SK-N-SH treated with all-trans-retinoic acid at 6 μM for 48 hours (cell line): ENCODE measurements at regions not wholly inside any gene's neighbourhood (a gene's known extent, or its start where the extent isn't known, plus 50 kb on each side); places are given as distances from the start of the nearest gene placed in this dataset.

Experiments
- ATAC-seq: fragments of 200-7000 bp; cut with Tn5 transposase; 3 replicates; pipeline ENCODE4 v1.9.1; 2020; ENCODE audit warnings: mild to moderate bottlenecking, moderate library complexity
- ARNTL ChIP-seq: fragments of 450-650 bp; formaldehyde crosslinking; IDR thresholded peaks from 2 replicates; pipeline ENCODE4 v1.5.0; 2020; ENCODE audit warnings: low read depth, mild to moderate bottlenecking, moderate library complexity, borderline replicate concordance
- CSDC2 ChIP-seq: fragments of 250-450 bp; sonication (Bioruptor Pico); IDR thresholded peaks from 2 replicates; pipeline ENCODE4 v1.5.0; 2020; ENCODE audit warnings: mild to moderate bottlenecking, moderate library complexity
- ESRRG ChIP-seq: fragments of 250-450 bp; sonication (Bioruptor Pico); IDR thresholded peaks from 2 replicates; pipeline ENCODE4 v1.6.1; 2021; ENCODE audit warnings: mild to moderate bottlenecking
- GLIS3 ChIP-seq: fragments of 250-450 bp; sonication (Bioruptor Pico); IDR thresholded peaks from 2 replicates; pipeline ENCODE4 v1.5.0; 2020; ENCODE audit warnings: mild to moderate bottlenecking, moderate library complexity
- ISL1 ChIP-seq: fragments of 250-450 bp; sonication (Bioruptor Pico); IDR thresholded peaks from 2 replicates; pipeline ENCODE4 v2.1.2; 2022; ENCODE audit warnings: mild to moderate bottlenecking, moderate library complexity
- OSR1 ChIP-seq: fragments of 250-450 bp; sonication (Bioruptor Pico); IDR thresholded peaks from 2 replicates; pipeline ENCODE4 v1.8.0; 2022; ENCODE audit warnings: moderate library complexity, mild to moderate bottlenecking, inconsistent platforms
- PPARA ChIP-seq: fragments of 250-450 bp; sonication (Bioruptor Pico); IDR thresholded peaks from 2 replicates; pipeline ENCODE4 v1.5.0; 2020; ENCODE audit warnings: mild to moderate bottlenecking, borderline replicate concordance
- RARB ChIP-seq: fragments of 250-450 bp; sonication (Bioruptor Pico); IDR thresholded peaks from 2 replicates; pipeline ENCODE4 v1.8.0; 2021; ENCODE audit warnings: mild to moderate bottlenecking, moderate library complexity
- SNAI2 ChIP-seq: fragments of 250-450 bp; sonication (Bioruptor Pico); IDR thresholded peaks from 2 replicates; pipeline ENCODE4 v1.5.0; 2020; ENCODE audit warnings: mild to moderate bottlenecking, moderate library complexity
- TCF4 ChIP-seq: fragments of 250-450 bp; sonication (Bioruptor Pico); IDR thresholded peaks from 2 replicates; pipeline ENCODE4 v1.8.0; 2021; ENCODE audit warnings: mild to moderate bottlenecking, moderate library complexity, borderline replicate concordance
- ZC3H10 ChIP-seq: fragments of 250-450 bp; sonication (Bioruptor Pico); IDR thresholded peaks from 2 replicates; pipeline ENCODE4 v1.5.1; 2021; ENCODE audit warnings: mild to moderate bottlenecking, moderate library complexity
- ZFP3 ChIP-seq: fragments of 250-450 bp; sonication (Bioruptor Pico); IDR thresholded peaks from 2 replicates; pipeline ENCODE4 v1.5.0; 2020; ENCODE audit warnings: mild to moderate bottlenecking, moderate library complexity
- ZFP30 ChIP-seq: fragments of 450-650 bp; formaldehyde crosslinking; IDR thresholded peaks from 2 replicates; pipeline ENCODE4 v1.5.0; 2022; ENCODE audit warnings: mild to moderate bottlenecking, moderate library complexity
- ZNF565 ChIP-seq: fragments of 450-650 bp; formaldehyde crosslinking; conservative IDR thresholded peaks from 2 replicates; pipeline ENCODE4 v1.5.0; 2020; ENCODE audit warnings: low read depth, mild to moderate bottlenecking, moderate library complexity
- ZNF70 ChIP-seq: fragments of 450-650 bp; formaldehyde crosslinking; IDR thresholded peaks from 2 replicates; pipeline ENCODE4 v1.5.0; 2020; ENCODE audit warnings: mild to moderate bottlenecking, moderate library complexity
- ZNF8 ChIP-seq: fragments of 450-650 bp; formaldehyde crosslinking; IDR thresholded peaks from 2 replicates; pipeline ENCODE4 v1.5.0; 2020; ENCODE audit warnings: mild to moderate bottlenecking, moderate library complexity
- TF ChIP-seq, protein P1 (sequence below): fragments of 250-450 bp; sonication (Bioruptor Pico); IDR thresholded peaks from 2 replicates; pipeline ENCODE4 v1.5.0; 2020; ENCODE audit warnings: mild to moderate bottlenecking, moderate library complexity
- TF ChIP-seq, protein P2 (sequence below): fragments of 250-450 bp; sonication (Bioruptor Pico); IDR thresholded peaks from 2 replicates; pipeline ENCODE4 v1.8.0; 2020; ENCODE audit warnings: mild to moderate bottlenecking, moderate library complexity, borderline replicate concordance
- TF ChIP-seq, protein P3 (sequence below): fragments of 250-450 bp; sonication (Bioruptor Pico); IDR thresholded peaks from 2 replicates; pipeline ENCODE4 v1.5.1; 2020; ENCODE audit warnings: low read depth, mild to moderate bottlenecking, moderate library complexity
- TF ChIP-seq, protein P4 (sequence below): fragments of 250-450 bp; sonication (Bioruptor Pico); IDR thresholded peaks from 2 replicates; pipeline ENCODE4 v1.8.0; 2021; ENCODE audit warnings: low read depth, mild to moderate bottlenecking, moderate library complexity, borderline replicate concordance

DNA sequence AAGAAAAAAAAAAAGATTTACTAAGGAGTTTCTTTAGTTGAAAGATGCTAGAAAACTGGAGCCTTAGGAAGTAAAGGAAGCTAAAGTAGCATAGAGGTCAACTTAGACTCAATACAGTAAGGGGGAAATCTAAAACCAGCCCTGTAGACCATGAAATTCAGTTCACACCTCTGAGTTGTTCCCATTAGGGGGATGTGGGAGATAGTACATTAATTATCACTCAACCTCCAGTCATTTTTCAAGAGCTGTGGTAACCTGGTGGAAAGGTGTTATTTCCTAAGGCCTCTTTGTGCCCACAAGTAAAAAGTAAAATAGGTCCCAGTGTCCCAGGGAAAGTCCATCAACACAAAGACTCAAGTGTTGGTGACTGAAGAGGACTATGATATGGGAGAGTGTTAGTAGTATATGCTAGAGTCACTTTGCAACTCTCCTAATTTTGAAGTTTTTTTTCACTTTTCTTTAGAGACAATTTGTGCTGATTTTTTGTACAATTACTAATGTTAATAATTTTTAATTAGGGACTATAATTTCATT is 1274.4 kb upstream of the EPHA6 start:
- ATAC-seq: no peak
- no peak for TF ChIP-seq ESRRG (CRISPR knock-in tag)
- no peak for TF ChIP-seq SNAI2 (CRISPR knock-in tag)
- no peak for TF ChIP-seq ZNF565 (CRISPR knock-in tag)
- TF ChIP-seq ZNF70: no peak
- TF ChIP-seq TCF4: no peak
- TF ChIP-seq, protein P1, sequence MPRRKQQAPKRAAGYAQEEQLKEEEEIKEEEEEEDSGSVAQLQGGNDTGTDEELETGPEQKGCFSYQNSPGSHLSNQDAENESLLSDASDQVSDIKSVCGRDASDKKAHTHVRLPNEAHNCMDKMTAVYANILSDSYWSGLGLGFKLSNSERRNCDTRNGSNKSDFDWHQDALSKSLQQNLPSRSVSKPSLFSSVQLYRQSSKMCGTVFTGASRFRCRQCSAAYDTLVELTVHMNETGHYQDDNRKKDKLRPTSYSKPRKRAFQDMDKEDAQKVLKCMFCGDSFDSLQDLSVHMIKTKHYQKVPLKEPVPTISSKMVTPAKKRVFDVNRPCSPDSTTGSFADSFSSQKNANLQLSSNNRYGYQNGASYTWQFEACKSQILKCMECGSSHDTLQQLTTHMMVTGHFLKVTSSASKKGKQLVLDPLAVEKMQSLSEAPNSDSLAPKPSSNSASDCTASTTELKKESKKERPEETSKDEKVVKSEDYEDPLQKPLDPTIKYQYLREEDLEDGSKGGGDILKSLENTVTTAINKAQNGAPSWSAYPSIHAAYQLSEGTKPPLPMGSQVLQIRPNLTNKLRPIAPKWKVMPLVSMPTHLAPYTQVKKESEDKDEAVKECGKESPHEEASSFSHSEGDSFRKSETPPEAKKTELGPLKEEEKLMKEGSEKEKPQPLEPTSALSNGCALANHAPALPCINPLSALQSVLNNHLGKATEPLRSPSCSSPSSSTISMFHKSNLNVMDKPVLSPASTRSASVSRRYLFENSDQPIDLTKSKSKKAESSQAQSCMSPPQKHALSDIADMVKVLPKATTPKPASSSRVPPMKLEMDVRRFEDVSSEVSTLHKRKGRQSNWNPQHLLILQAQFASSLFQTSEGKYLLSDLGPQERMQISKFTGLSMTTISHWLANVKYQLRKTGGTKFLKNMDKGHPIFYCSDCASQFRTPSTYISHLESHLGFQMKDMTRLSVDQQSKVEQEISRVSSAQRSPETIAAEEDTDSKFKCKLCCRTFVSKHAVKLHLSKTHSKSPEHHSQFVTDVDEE (CRISPR knock-in tag): no peak
- no peak for TF ChIP-seq ZNF8 (CRISPR knock-in tag)
- no peak for TF ChIP-seq ZFP3 (CRISPR knock-in tag)
- TF ChIP-seq ZFP30: no peak
- TF ChIP-seq, protein P2, sequence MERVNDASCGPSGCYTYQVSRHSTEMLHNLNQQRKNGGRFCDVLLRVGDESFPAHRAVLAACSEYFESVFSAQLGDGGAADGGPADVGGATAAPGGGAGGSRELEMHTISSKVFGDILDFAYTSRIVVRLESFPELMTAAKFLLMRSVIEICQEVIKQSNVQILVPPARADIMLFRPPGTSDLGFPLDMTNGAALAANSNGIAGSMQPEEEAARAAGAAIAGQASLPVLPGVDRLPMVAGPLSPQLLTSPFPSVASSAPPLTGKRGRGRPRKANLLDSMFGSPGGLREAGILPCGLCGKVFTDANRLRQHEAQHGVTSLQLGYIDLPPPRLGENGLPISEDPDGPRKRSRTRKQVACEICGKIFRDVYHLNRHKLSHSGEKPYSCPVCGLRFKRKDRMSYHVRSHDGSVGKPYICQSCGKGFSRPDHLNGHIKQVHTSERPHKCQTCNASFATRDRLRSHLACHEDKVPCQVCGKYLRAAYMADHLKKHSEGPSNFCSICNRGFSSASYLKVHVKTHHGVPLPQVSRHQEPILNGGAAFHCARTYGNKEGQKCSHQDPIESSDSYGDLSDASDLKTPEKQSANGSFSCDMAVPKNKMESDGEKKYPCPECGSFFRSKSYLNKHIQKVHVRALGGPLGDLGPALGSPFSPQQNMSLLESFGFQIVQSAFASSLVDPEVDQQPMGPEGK (CRISPR knock-in tag): no peak
- TF ChIP-seq GLIS3 (CRISPR knock-in tag): no peak
- no peak for TF ChIP-seq OSR1 (CRISPR knock-in tag)
- TF ChIP-seq, protein P3, sequence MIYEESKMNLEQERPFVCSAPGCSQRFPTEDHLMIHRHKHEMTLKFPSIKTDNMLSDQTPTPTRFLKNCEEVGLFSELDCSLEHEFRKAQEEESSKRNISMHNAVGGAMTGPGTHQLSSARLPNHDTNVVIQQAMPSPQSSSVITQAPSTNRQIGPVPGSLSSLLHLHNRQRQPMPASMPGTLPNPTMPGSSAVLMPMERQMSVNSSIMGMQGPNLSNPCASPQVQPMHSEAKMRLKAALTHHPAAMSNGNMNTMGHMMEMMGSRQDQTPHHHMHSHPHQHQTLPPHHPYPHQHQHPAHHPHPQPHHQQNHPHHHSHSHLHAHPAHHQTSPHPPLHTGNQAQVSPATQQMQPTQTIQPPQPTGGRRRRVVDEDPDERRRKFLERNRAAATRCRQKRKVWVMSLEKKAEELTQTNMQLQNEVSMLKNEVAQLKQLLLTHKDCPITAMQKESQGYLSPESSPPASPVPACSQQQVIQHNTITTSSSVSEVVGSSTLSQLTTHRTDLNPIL (CRISPR knock-in tag): no peak
- TF ChIP-seq, protein P4, sequence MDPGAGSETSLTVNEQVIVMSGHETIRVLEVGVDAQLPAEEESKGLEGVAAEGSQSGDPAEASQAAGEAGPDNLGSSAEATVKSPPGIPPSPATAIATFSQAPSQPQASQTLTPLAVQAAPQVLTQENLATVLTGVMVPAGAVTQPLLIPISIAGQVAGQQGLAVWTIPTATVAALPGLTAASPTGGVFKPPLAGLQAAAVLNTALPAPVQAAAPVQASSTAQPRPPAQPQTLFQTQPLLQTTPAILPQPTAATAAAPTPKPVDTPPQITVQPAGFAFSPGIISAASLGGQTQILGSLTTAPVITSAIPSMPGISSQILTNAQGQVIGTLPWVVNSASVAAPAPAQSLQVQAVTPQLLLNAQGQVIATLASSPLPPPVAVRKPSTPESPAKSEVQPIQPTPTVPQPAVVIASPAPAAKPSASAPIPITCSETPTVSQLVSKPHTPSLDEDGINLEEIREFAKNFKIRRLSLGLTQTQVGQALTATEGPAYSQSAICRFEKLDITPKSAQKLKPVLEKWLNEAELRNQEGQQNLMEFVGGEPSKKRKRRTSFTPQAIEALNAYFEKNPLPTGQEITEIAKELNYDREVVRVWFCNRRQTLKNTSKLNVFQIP (CRISPR knock-in tag): no peak
- no peak for TF ChIP-seq ISL1 (CRISPR knock-in tag)

DNA sequence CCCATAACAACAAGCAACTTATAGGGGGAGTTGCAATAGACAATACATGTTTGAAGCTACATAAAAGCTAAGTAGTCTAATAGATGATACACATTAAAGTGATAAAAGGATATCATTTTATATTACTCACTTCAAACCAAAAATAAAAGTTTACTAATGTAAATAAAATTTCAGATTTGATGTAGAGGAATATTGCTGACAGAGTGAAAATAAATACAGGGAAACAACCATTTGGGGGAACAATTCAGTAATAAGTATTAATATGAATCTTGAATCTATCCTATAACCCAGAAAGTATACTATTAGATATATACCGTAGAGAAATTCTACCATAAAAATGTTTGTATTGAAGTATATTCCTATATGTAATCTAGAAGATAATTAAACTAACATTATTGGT is 1248.9 kb upstream of the EPHA6 start:
- no peak for TF ChIP-seq ISL1 (CRISPR knock-in tag)
- TF ChIP-seq, protein P3 (CRISPR knock-in tag): no peak
- no peak for TF ChIP-seq OSR1 (CRISPR knock-in tag)
- TF ChIP-seq CSDC2 (CRISPR knock-in tag): no peak
- TF ChIP-seq RARB: no peak
- TF ChIP-seq, protein P4 (CRISPR knock-in tag): no peak
- TF ChIP-seq ZC3H10 (CRISPR knock-in tag): no peak
- TF ChIP-seq TCF4: no peak
- no peak for TF ChIP-seq ZFP3 (CRISPR knock-in tag)
- TF ChIP-seq PPARA (CRISPR knock-in tag): no peak
- TF ChIP-seq ESRRG (CRISPR knock-in tag): no peak
- TF ChIP-seq, protein P1 (CRISPR knock-in tag): no peak
- TF ChIP-seq GLIS3 (CRISPR knock-in tag): no peak
- TF ChIP-seq ZNF8 (CRISPR knock-in tag): no peak
- TF ChIP-seq ARNTL: no peak
- no peak for ATAC-seq
